ENCODE measurements at regions not wholly inside any gene's neighbourhood (a gene's known extent, or its start where the extent isn't known, plus 50 kb on each side); places are given as distances from the start of the nearest gene placed in this dataset.
A peak's percentile ranks its signal among the peaks of the same experiment; 100 is the strongest.

DNA sequence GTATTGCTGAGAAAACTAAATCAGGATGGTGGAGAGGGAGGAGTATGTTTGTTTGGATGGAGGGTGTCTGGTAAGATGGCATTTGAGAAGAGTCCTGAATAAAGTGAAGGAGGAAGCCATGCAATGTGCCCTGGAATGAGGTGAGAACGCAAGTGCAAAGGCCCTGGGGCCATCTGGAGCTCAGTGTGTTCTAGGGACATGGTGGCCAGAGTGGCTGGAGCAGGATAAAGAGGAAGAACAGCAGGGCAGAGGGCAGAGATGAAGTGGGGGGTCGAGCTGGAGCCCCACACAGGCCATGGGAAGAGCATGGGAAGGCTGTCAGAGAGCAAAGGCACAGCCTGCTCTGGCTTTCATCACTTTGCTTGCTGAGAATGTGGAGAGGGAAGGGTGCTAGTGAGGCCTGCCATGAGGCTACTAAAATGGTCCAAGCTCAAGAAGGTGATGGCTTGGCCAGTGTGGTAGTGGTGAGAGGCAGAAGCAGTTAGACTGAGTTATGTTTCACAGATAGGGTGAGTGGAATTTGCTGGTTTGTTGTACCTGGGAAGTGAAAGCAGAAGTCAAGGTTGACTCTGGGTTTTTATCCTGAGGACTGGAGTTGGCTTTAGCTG lies 234.1 kb downstream of the FOXL1 start:
- FAIRE-seq (no peak), DNase-seq (ENCODE audit: low read depth) (no peak)
- Histone ChIP-seq H3K4me3 (ENCODE audit: low read depth, low read length) (no peak overlapping the region), H3K27me3 (ENCODE audit: control insufficient read depth, insufficient read depth, low read length) (peaks cover 6% of the 10 kb centered on the region), H3K36me3 (ENCODE audit: control insufficient read depth, insufficient read depth, low read length) (no peaks in the 10 kb centered on the region)
- TF ChIP-seq, protein P1, sequence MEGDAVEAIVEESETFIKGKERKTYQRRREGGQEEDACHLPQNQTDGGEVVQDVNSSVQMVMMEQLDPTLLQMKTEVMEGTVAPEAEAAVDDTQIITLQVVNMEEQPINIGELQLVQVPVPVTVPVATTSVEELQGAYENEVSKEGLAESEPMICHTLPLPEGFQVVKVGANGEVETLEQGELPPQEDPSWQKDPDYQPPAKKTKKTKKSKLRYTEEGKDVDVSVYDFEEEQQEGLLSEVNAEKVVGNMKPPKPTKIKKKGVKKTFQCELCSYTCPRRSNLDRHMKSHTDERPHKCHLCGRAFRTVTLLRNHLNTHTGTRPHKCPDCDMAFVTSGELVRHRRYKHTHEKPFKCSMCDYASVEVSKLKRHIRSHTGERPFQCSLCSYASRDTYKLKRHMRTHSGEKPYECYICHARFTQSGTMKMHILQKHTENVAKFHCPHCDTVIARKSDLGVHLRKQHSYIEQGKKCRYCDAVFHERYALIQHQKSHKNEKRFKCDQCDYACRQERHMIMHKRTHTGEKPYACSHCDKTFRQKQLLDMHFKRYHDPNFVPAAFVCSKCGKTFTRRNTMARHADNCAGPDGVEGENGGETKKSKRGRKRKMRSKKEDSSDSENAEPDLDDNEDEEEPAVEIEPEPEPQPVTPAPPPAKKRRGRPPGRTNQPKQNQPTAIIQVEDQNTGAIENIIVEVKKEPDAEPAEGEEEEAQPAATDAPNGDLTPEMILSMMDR (IDR thresholded peaks at IDR 0.05; ENCODE audit: insufficient read depth, low read length, severe bottlenecking): no peak

DNA sequence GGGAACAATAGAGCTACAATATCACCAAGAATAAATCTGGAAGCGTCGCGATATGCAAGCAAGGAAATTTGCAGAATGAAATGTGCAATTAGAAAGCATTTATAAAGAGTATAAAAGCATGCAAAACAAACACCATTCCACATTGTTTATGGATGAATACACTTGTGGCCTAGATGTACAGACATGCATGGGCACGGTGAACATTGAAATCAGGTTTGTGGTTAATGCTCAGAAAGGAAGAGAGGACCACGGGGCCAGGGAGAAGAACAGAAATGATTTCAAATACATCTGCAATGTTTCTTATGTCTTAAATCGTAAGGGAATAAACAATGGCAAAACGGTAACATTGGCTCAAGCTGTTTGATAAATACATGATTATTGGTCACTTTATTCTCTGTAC lies 235.9 kb downstream of the FOXL1 start:
- H3K4me3 ChIP-seq (ENCODE audit: low read depth, low read length): no peak overlapping the region
- H3K36me3 ChIP-seq (ENCODE audit: control insufficient read depth, insufficient read depth, low read length): no peaks in the 10 kb centered on the region
- TF ChIP-seq, protein P1 (IDR thresholded peaks at IDR 0.05; ENCODE audit: insufficient read depth, low read length, severe bottlenecking): no peak
- DNase-seq (ENCODE audit: low read depth): peak; percentile 92
- no peaks in the 10 kb centered on the region for H3K27me3 ChIP-seq (ENCODE audit: control insufficient read depth, insufficient read depth, low read length)
- no peak for FAIRE-seq

DNA sequence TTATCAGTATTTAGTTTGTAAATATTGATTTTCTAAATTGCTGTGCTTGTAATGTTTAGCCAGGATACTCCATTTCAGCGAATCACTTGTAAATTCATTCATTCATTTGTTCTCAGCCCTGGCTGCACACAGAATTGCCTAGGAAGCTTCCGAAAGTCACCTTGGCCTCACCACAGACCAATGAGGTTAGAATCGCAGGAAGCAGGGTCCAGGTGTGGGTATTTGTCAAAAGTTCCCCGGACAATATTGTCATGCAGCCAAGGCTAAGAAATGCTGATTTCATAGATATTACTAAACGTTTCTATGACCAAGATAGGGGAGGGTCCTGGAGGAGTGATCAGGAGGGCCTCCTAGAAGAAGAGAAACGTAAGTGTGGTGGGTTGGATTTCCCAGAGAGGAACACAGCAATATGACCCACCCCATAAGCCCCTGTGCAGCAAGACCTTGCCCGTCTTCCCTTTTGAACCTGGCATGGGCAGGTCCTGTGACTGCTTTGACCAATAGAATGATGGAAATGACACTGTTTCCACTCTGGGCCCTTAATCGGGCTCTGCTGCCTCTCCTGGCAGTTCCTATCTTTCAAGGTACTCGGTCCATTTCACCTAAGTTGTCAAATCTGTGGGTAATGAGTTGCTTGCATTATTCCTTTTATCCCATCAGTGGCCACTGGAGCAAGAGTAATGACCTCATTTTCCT lies 238.7 kb downstream of the FOXL1 start:
- Histone ChIP-seq H3K27me3 (ENCODE audit: control insufficient read depth, insufficient read depth, low read length) (peaks cover 2% of the 10 kb centered on the region), H3K4me3 (ENCODE audit: low read depth, low read length) (no peak overlapping the region), H3K36me3 (ENCODE audit: control insufficient read depth, insufficient read depth, low read length) (no peaks in the 10 kb centered on the region)
- TF ChIP-seq, protein P1 (IDR thresholded peaks at IDR 0.05; ENCODE audit: insufficient read depth, low read length, severe bottlenecking): no peak
- FAIRE-seq: no peak
- no peak for DNase-seq (ENCODE audit: low read depth)

DNA sequence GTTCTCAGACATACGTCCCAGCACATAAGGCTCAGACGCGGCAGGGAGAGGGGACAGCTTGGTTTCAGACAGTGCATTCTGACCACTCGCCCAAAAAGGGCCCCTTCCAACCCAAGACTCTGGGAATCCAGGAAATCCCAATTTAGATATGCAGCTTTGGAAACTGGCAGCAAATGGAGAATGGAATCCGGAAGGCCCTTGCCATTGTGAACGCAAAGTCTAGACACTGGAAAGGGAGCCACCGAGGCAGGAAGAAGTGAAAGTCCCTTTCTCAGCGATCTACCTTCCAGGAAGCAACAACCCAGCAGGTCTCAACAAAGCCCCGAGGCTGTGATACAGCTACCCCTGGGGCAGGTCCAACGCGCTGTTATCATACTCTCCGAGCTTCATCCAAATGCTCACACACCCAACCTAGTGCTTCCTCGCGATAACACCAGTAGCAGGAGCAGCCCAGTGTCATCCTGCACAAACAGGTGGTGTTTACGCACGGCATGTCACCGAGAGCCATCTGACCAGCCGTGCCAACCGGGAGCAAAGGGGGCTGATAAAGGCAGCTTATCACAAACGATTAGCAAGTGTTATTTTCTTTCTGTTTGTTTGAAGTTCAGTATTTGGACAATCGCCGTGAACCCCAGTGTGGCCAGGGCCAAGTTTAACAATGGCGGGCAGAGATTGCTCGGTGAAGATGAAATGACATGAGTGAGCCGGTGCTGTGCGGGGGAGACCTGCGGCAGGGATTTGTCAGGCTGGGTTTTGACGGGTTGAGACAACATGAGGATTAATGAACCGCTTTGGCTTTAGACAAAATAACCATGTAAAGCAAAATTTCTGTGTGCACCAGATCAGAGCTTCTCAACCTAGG lies 240.6 kb downstream of the FOXL1 start:
- DNase-seq (ENCODE audit: low read depth) (peak; percentile 25), FAIRE-seq (no peak)
- peaks cover 2% of the 10 kb centered on the region for H3K27me3 ChIP-seq (ENCODE audit: control insufficient read depth, insufficient read depth, low read length)
- TF ChIP-seq, protein P1 (IDR thresholded peaks at IDR 0.05; ENCODE audit: insufficient read depth, low read length, severe bottlenecking): no peak
- H3K4me3 ChIP-seq (ENCODE audit: low read depth, low read length): no peak overlapping the region
- H3K36me3 ChIP-seq (ENCODE audit: control insufficient read depth, insufficient read depth, low read length): no peaks in the 10 kb centered on the region

DNA sequence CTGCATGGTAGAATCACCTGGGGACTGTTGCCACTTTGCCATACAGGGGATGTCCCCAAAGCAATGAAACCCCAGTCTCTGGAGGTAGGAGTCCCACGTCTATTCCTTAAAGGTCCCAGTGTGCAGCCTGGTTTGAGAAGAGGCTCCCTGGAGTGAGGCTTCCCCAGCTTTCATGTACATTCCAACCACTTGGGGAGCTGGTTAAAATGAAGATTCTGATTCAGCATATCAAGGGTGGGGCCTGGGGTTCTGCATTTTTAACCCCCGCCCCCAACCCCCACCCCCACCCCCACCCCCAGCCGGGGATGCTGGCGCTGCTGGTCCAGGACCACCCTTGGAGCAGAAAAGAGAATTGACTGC lies 241.2 kb downstream of the FOXL1 start:
- peaks cover 2% of the 10 kb centered on the region for H3K27me3 ChIP-seq (ENCODE audit: control insufficient read depth, insufficient read depth, low read length)
- H3K4me3 ChIP-seq (ENCODE audit: low read depth, low read length): no peak overlapping the region
- no peak for FAIRE-seq
- no peak for DNase-seq (ENCODE audit: low read depth)
- TF ChIP-seq, protein P1 (IDR thresholded peaks at IDR 0.05; ENCODE audit: insufficient read depth, low read length, severe bottlenecking): peak; percentile 36
- no peaks in the 10 kb centered on the region for H3K36me3 ChIP-seq (ENCODE audit: control insufficient read depth, insufficient read depth, low read length)

All from bronchial epithelial cell (primary cell).